Left lung (tissue), 4 donors: ENCODE measurements at regions not wholly inside any gene's neighbourhood (a gene's known extent, or its start where the extent isn't known, plus 50 kb on each side); places are given as distances from the start of the nearest gene placed in this dataset.
A peak's percentile ranks its signal among the peaks of the same experiment; 100 is the strongest.

ENCODE experiments used
- ATAC-seq: fragments of 200-7000 bp; cut with Tn5 transposase; one replicate; pipeline ENCODE4 v1.9.1; 2020; ENCODE audit warnings: moderate library complexity
- DNase-seq, 4 donors: peaks; one replicate each; pipeline ENCODE4 v3.0.0-alpha.2; 2013 to 2020
- H3K27ac ChIP-seq, 2 donors: fragments of 200-600 bp; sonication (generic) in 1 of 2; one replicate each; pipeline versions ENCODE4 v1.5.0 to v1.8.0; 2020 to 2021
- H3K27me3 ChIP-seq, 2 donors: fragments of 200-600 bp; sonication (generic) in 1 of 2; one replicate each; pipeline versions ENCODE4 v1.5.0 to v1.8.0; 2020 to 2021
- H3K36me3 ChIP-seq, 2 donors: fragments of 200-600 bp; sonication (generic) in 1 of 2; one replicate each; pipeline versions ENCODE4 v1.5.0 to v1.8.0; 2020 to 2021
- H3K4me1 ChIP-seq, 2 donors: fragments of 200-600 bp; one replicate each; pipeline ENCODE4 v1.8.0; 2021
- H3K4me3 ChIP-seq, 2 donors: fragments of 200-600 bp; sonication (generic) in 1 of 2; one replicate each; pipeline versions ENCODE4 v1.5.0 to v1.8.0; 2020 to 2021; ENCODE audit warnings: mild to moderate bottlenecking in 1 of 2
- H3K9me3 ChIP-seq, 2 donors: fragments of 200-600 bp; sonication (generic) in 1 of 2; one replicate each; pipeline versions ENCODE4 v1.5.0 to v1.8.0; 2020 to 2021
- CTCF ChIP-seq, 2 donors: fragments of 200-600 bp; sonication (generic) in 1 of 2; IDR thresholded peaks; one replicate each; pipeline versions ENCODE4 v1.5.0 to v1.8.0; 2021; ENCODE audit warnings: antibody characterized with exemption in 2 of 2
- intact Hi-C, 2 donors: fragments of 100-400 bp; cut with DNase I; formaldehyde crosslinking; loops; one replicate each; pipeline versions ENCODE4 v1.11.2 to v1.14.2; 2022
- donor health status: DM: no; HTN: yes; CAD: no.
- donor health status: DM: no; HTN: no; CAD: no.

GRCh38 chrY:7815285-7815684 lies 903.7 kb upstream of the AMELY start:
- Histone ChIP-seq H3K27me3 (no peaks in the 10 kb centered on the region), H3K36me3 (no peaks in the 10 kb centered on the region), H3K9me3 (no peaks in the 10 kb centered on the region), H3K4me1 (no peaks in the 10 kb centered on the region), H3K27ac (no peak overlapping the region), H3K4me3 (no peak overlapping the region)
- intact Hi-C loops, result no loop called here
- ATAC-seq, result no peak
- TF ChIP-seq CTCF (IDR thresholded peaks at IDR 0.05), result no peak
- DNase-seq, result no peak

- intact Hi-C loops, result no loop called here
- peak in 1 of 4 donors; percentile 52 for DNase-seq
- H3K9me3 ChIP-seq, result no peaks in the 10 kb centered on the region
These were observed 902.8 kb upstream of the AMELY start for GRCh38 chrY:7814361-7814760.

GRCh38 chrY:7810359-7810758 lies 898.8 kb upstream of the AMELY start:
- no peaks in the 10 kb centered on the region for H3K4me1 ChIP-seq
- no peak for TF ChIP-seq CTCF (IDR thresholded peaks at IDR 0.05)
- no peaks in the 10 kb centered on the region for H3K27me3 ChIP-seq
- no peak for ATAC-seq
- DNase-seq, result no peak
- H3K27ac ChIP-seq, result peak overlapping the region in 1 of 2 donors; percentile 18
- intact Hi-C loops, result no loop called here
- H3K9me3 ChIP-seq, result no peaks in the 10 kb centered on the region
- H3K36me3 ChIP-seq, result no peaks in the 10 kb centered on the region
- H3K4me3 ChIP-seq, result no peak overlapping the region

More at GRCh38 chrY:7814361-7814760, 902.8 kb upstream of the AMELY start:
- Histone ChIP-seq H3K27ac (peak overlapping the region in 1 of 2 donors; percentile 57), H3K27me3 (no peaks in the 10 kb centered on the region), H3K4me1 (no peaks in the 10 kb centered on the region), H3K36me3 (no peaks in the 10 kb centered on the region), H3K4me3 (no peak overlapping the region)
- TF ChIP-seq CTCF (IDR thresholded peaks at IDR 0.05), result no peak
- no peak for ATAC-seq

GRCh38 chrY:7807516-7807870 lies 895.9 kb upstream of the AMELY start:
- Histone ChIP-seq H3K4me3 (no peak overlapping the region), H3K36me3 (no peaks in the 10 kb centered on the region), H3K9me3 (no peaks in the 10 kb centered on the region), H3K4me1 (no peaks in the 10 kb centered on the region), H3K27me3 (no peaks in the 10 kb centered on the region), H3K27ac (peak overlapping the region in 1 of 2 donors; percentile 8)
- DNase-seq, result no peak
- TF ChIP-seq CTCF (IDR thresholded peaks at IDR 0.05), result no peak
- intact Hi-C loops, result no loop called here
- ATAC-seq, result no peak

GRCh38 chrY:7806592-7807515 lies 895.3 kb upstream of the AMELY start:
- H3K36me3 ChIP-seq, result no peaks in the 10 kb centered on the region
- no peak for ATAC-seq
- DNase-seq, result no peak
- H3K27ac ChIP-seq, result peak overlapping the region in 1 of 2 donors; percentile 8
- H3K4me1 ChIP-seq, result no peaks in the 10 kb centered on the region
- H3K9me3 ChIP-seq, result no peaks in the 10 kb centered on the region
- no peak for TF ChIP-seq CTCF (IDR thresholded peaks at IDR 0.05)
- H3K27me3 ChIP-seq, result no peaks in the 10 kb centered on the region
- intact Hi-C loops, result no loop called here
- no peak overlapping the region for H3K4me3 ChIP-seq
